HL-60 (cell line): ENCODE measurements at regions not wholly inside any gene's neighbourhood (a gene's known extent, or its start where the extent isn't known, plus 50 kb on each side); places are given as distances from the start of the nearest gene placed in this dataset.

Experiments used
- GABPA ChIP-seq: IDR thresholded peaks from 2 replicates; pipeline ENCODE4 v1.6.1; 2012; ENCODE audit warnings: low read depth
- POLR2AphosphoS5 ChIP-seq: IDR thresholded peaks from 2 replicates; pipeline ENCODE4 v1.6.1; 2012; ENCODE audit warnings: low read depth
- TF ChIP-seq, protein P1 (sequence below): IDR thresholded peaks from one replicate; pipeline ENCODE4 v1.5.1; 2011; ENCODE audit warnings: low read length, control low read depth, inconsistent platforms; ENCODE audit not compliant: insufficient read depth
- TF ChIP-seq, protein P2 (sequence below): IDR thresholded peaks from 2 replicates; pipeline ENCODE4 v1.6.1; 2012; ENCODE audit warnings: low read depth; ENCODE audit not compliant: insufficient replicate concordance

DNA sequence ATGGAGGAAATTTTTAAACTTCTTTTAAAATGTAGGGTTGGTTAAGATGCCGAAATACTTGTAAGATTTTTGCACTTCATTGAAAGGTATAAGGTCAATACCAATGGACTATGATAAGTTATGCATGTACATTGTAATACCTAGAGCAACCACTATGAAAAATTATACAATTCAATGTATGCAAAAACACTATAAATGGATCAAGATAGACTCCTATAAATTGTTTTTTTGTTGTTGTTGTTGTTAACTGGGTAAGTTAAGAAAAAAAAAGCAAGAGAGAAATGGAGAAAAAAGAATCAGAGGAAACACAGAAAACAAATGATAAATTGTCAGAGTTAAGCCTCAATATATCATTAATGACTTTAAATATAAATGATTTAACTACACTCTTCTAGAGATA, 421.2 kb downstream of the TMEM182 start:
- TF ChIP-seq, protein P1, sequence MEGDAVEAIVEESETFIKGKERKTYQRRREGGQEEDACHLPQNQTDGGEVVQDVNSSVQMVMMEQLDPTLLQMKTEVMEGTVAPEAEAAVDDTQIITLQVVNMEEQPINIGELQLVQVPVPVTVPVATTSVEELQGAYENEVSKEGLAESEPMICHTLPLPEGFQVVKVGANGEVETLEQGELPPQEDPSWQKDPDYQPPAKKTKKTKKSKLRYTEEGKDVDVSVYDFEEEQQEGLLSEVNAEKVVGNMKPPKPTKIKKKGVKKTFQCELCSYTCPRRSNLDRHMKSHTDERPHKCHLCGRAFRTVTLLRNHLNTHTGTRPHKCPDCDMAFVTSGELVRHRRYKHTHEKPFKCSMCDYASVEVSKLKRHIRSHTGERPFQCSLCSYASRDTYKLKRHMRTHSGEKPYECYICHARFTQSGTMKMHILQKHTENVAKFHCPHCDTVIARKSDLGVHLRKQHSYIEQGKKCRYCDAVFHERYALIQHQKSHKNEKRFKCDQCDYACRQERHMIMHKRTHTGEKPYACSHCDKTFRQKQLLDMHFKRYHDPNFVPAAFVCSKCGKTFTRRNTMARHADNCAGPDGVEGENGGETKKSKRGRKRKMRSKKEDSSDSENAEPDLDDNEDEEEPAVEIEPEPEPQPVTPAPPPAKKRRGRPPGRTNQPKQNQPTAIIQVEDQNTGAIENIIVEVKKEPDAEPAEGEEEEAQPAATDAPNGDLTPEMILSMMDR: no peak
- TF ChIP-seq POLR2AphosphoS5: no peak
- no peak for TF ChIP-seq GABPA
- TF ChIP-seq, protein P2, sequence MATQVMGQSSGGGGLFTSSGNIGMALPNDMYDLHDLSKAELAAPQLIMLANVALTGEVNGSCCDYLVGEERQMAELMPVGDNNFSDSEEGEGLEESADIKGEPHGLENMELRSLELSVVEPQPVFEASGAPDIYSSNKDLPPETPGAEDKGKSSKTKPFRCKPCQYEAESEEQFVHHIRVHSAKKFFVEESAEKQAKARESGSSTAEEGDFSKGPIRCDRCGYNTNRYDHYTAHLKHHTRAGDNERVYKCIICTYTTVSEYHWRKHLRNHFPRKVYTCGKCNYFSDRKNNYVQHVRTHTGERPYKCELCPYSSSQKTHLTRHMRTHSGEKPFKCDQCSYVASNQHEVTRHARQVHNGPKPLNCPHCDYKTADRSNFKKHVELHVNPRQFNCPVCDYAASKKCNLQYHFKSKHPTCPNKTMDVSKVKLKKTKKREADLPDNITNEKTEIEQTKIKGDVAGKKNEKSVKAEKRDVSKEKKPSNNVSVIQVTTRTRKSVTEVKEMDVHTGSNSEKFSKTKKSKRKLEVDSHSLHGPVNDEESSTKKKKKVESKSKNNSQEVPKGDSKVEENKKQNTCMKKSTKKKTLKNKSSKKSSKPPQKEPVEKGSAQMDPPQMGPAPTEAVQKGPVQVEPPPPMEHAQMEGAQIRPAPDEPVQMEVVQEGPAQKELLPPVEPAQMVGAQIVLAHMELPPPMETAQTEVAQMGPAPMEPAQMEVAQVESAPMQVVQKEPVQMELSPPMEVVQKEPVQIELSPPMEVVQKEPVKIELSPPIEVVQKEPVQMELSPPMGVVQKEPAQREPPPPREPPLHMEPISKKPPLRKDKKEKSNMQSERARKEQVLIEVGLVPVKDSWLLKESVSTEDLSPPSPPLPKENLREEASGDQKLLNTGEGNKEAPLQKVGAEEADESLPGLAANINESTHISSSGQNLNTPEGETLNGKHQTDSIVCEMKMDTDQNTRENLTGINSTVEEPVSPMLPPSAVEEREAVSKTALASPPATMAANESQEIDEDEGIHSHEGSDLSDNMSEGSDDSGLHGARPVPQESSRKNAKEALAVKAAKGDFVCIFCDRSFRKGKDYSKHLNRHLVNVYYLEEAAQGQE: no peak
